Transverse colon (tissue), 4 donors: ENCODE measurements at regions not wholly inside any gene's neighbourhood (a gene's known extent, or its start where the extent isn't known, plus 50 kb on each side); places are given as distances from the start of the nearest gene placed in this dataset.

Source experiments
- EP300 ChIP-seq: sonication (generic); formaldehyde crosslinking; IDR thresholded peaks from one replicate; pipeline ENCODE4 v1.6.1; 2017; ENCODE audit warnings: antibody characterized with exemption, low read depth
- POLR2A ChIP-seq: fragments of 450-650 bp; IDR thresholded peaks from one replicate; pipeline ENCODE4 v1.6.1; 2016; ENCODE audit warnings: antibody characterized with exemption, mild to moderate bottlenecking, moderate library complexity
- POLR2AphosphoS5 ChIP-seq, 3 donors: sonication (generic); formaldehyde crosslinking; IDR thresholded peaks; one replicate each; pipeline ENCODE4 v1.6.1; 2016; ENCODE audit warnings: antibody characterized with exemption in 3 of 3
- TF ChIP-seq, protein P1 (sequence below), 5 experiments: fragments of 200-600 bp in 3 of 5; fragments of 450-650 bp in 2 of 5; sonication (generic) in 3 of 5; IDR thresholded peaks; 1 replicate in 2 of 5; 2 replicates in 3 of 5; pipeline ENCODE4 v1.5.1; 2016 to 2017; ENCODE audit warnings: antibody characterized with exemption in 5 of 5, inconsistent platforms in 3 of 5, mild to moderate bottlenecking in 2 of 5, moderate library complexity in 1 of 5

DNA sequence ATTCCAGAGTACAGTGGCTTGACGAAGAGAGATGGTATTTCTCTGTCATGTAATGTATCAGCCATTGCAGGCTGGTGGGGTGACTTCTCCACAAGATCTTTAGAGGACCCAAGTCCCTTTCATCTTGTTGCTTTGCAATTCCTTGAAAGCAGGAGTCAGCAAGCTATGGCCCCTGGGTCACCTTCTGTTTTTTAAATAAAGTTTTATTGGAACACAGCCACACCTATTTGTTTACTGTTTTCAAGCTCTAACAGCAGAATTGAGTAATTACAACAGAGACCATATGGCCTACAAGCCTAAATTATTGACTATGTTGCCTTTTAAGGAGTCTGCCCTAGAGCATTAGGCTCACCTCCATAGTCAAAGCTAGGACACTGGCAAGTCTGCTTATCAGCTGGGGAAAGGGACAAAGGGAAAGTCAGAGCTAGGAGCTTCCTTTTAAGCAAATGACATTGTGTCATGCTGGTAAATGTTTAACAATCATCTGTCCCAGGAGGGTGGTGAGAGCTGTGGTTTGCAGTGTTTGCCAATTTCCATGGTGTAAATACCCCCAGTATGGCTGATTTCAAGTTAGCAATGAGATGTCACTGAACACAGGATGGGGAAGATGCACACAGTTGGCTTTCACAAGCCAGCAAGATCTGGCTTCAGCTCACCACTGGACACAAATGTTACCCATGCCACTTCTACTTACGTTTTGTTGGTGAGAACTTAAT lies 87.7 kb upstream of the PWP1 start:
- TF ChIP-seq, protein P1, sequence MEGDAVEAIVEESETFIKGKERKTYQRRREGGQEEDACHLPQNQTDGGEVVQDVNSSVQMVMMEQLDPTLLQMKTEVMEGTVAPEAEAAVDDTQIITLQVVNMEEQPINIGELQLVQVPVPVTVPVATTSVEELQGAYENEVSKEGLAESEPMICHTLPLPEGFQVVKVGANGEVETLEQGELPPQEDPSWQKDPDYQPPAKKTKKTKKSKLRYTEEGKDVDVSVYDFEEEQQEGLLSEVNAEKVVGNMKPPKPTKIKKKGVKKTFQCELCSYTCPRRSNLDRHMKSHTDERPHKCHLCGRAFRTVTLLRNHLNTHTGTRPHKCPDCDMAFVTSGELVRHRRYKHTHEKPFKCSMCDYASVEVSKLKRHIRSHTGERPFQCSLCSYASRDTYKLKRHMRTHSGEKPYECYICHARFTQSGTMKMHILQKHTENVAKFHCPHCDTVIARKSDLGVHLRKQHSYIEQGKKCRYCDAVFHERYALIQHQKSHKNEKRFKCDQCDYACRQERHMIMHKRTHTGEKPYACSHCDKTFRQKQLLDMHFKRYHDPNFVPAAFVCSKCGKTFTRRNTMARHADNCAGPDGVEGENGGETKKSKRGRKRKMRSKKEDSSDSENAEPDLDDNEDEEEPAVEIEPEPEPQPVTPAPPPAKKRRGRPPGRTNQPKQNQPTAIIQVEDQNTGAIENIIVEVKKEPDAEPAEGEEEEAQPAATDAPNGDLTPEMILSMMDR (IDR thresholded peaks at IDR 0.05), result no peak
- TF ChIP-seq POLR2AphosphoS5 (IDR thresholded peaks at IDR 0.05) (no peak), EP300 (no peak), POLR2A (no peak)
